T-cell (primary cell): ENCODE measurements at regions not wholly inside any gene's neighbourhood (a gene's known extent, or its start where the extent isn't known, plus 50 kb on each side); places are given as distances from the start of the nearest gene placed in this dataset.

Experiments
- ATAC-seq, 4 experiments: fragments of 200-7000 bp in 3 of 4; fragments of 150-1000 bp in 1 of 4; cut with Tn5 transposase; replicated peaks in 1 of 4; 1 replicate in 3 of 4; 2 replicates in 1 of 4; pipeline ENCODE4 v1.10.0; 2021; ENCODE audit warnings: moderate library complexity in 3 of 4, mild to moderate bottlenecking in 2 of 4, moderate number of reproducible peaks in 1 of 4
- CTCF ChIA-PET, 2 donors: fragments of 300-600 bp; sonication (Branson Sonifier 250); formaldehyde crosslinking; loops; one replicate each; lab custom pipeline; 2022; ENCODE audit warnings: antibody characterized with exemption in 2 of 2; lab: Charles Lee
- POLR2A ChIA-PET, 2 donors: fragments of 300-600 bp; sonication (Branson Sonifier 250); formaldehyde crosslinking; loops; one replicate each; lab custom pipeline; 2022; ENCODE audit warnings: antibody characterized with exemption in 2 of 2; lab: Charles Lee
- DNase-seq, 35 experiments: peaks; one replicate each; pipeline versions ENCODE4 v3.0.0 to v3.0.0-alpha.2; 2013 to 2023
- H3K27ac ChIP-seq: one replicate; pipeline ENCODE4 v1.5.1; 2013; ENCODE audit warnings: low read length
- H3K27me3 ChIP-seq, 2 experiments: replicated peaks in 1 of 2; 1 replicate in 1 of 2; 2 replicates in 1 of 2; pipeline versions ENCODE4 v1.6.1 to v1.7.0; 2013; ENCODE audit warnings: low read length in 1 of 2, mixed read lengths in 1 of 2; ENCODE audit not compliant: control insufficient read depth in 2 of 2, insufficient read depth in 2 of 2; ENCODE audit errors: extremely low read depth in 1 of 2
- H3K36me3 ChIP-seq, 2 donors: 1 replicate in 1 of 2; 2 replicates in 1 of 2; pipeline versions ENCODE4 v1.6.1 to v1.7.0; 2013; ENCODE audit warnings: low read length in 1 of 2; ENCODE audit not compliant: control insufficient read depth in 2 of 2, insufficient read depth in 1 of 2; ENCODE audit errors: extremely low read depth in 1 of 2
- H3K4me1 ChIP-seq, 2 experiments: 1 replicate in 1 of 2; 2 replicates in 1 of 2; pipeline versions ENCODE4 v1.6.1 to v1.7.0; 2013; ENCODE audit warnings: low read length in 2 of 2, mixed read lengths in 1 of 2; ENCODE audit not compliant: insufficient read depth in 2 of 2, control insufficient read depth in 1 of 2; ENCODE audit errors: extremely low read depth in 1 of 2
- H3K4me3 ChIP-seq, 2 donors: 1 replicate in 1 of 2; 2 replicates in 1 of 2; pipeline versions ENCODE4 v1.5.1 to v1.7.0; 2013; ENCODE audit warnings: mild to moderate bottlenecking in 2 of 2, low read length in 1 of 2, moderate library complexity in 1 of 2; ENCODE audit not compliant: control insufficient read depth in 1 of 2; ENCODE audit errors: extremely low read depth in 1 of 2
- H3K9me3 ChIP-seq: 2 replicates; pipeline ENCODE4 v1.7.0; 2013
- H3K27ac Mint-ChIP-seq, 2 donors: one replicate each; pipeline ENCODE4 v1.8.0; 2020 to 2021; ENCODE audit warnings: mild to moderate bottlenecking in 2 of 2, mixed read lengths in 2 of 2
- H3K27me3 Mint-ChIP-seq, 2 donors: one replicate each; pipeline ENCODE4 v1.8.0; 2021 to 2022; ENCODE audit warnings: mixed read lengths in 2 of 2
- H3K36me3 Mint-ChIP-seq: one replicate; pipeline ENCODE4 v1.8.0; 2021; ENCODE audit warnings: mixed read lengths
- H3K4me1 Mint-ChIP-seq, 3 donors: one replicate each; pipeline ENCODE4 v1.8.0; 2020 to 2022; ENCODE audit warnings: mixed read lengths in 3 of 3, mild to moderate bottlenecking in 1 of 3
- H3K4me3 Mint-ChIP-seq, 3 donors: one replicate each; pipeline ENCODE4 v1.8.0; 2020 to 2022; ENCODE audit warnings: mild to moderate bottlenecking in 3 of 3, mixed read lengths in 3 of 3, moderate library complexity in 3 of 3
- H3K9me3 Mint-ChIP-seq, 3 donors: one replicate each; pipeline ENCODE4 v1.8.0; 2020 to 2022; ENCODE audit warnings: mixed read lengths in 3 of 3
- WGBS: methylation state at CpG from one replicate; pipeline ENCODE4 v1.1.5; 2013; ENCODE audit warnings: missing lambda C conversion rate; ENCODE audit not compliant: insufficient coverage; 5-methylcytosine and 5-hydroxymethylcytosine counted together

GRCh38 chr4:96839441-96839840 is 999.5 kb downstream of the PDHA2 start:
- H3K4me3 ChIP-seq: no peak overlapping the region
- POLR2A ChIA-PET: no interaction called here
- H3K36me3 ChIP-seq: no peaks in the 10 kb centered on the region
- ATAC-seq: no peak
- H3K9me3 ChIP-seq: no peaks in the 10 kb centered on the region
- Mint-ChIP-seq H3K27ac (no peak overlapping the region), H3K4me3 (no peak overlapping the region), H3K9me3 (peaks cover 0 to 4% (median 0%) of the 10 kb centered on the region in 3 donors), H3K36me3 (no peaks in the 10 kb centered on the region), H3K27me3 (no peaks in the 10 kb centered on the region), H3K4me1 (no peaks in the 10 kb centered on the region)
- CTCF ChIA-PET: no interaction called here
- no peak overlapping the region for H3K27ac ChIP-seq
- no peaks in the 10 kb centered on the region for H3K27me3 ChIP-seq
- DNase-seq: no peak
- no CpG with 5 or more reads among the region's 2 CpGs for WGBS
- H3K4me1 ChIP-seq: no peaks in the 10 kb centered on the region

GRCh38 chr4:96841801-96842200 is 1001.9 kb downstream of the PDHA2 start:
- no peak overlapping the region for H3K27ac Mint-ChIP-seq
- H3K36me3 ChIP-seq: no peaks in the 10 kb centered on the region
- POLR2A ChIA-PET: interaction anchor here in 1 of 2 donors (0.5 kb wide), 1 partner anchor 58 kb away, joined by 3 read pairs; no protein-coding TSS in a partner anchor
- no peaks in the 10 kb centered on the region for H3K27me3 Mint-ChIP-seq
- no peaks in the 10 kb centered on the region for H3K27me3 ChIP-seq
- H3K36me3 Mint-ChIP-seq: no peaks in the 10 kb centered on the region
- H3K9me3 Mint-ChIP-seq: peaks cover 0 to 4% (median 4%) of the 10 kb centered on the region in 3 donors
- CTCF ChIA-PET: no interaction called here
- H3K4me1 Mint-ChIP-seq: no peaks in the 10 kb centered on the region
- no CpG with 5 or more reads among the region's 2 CpGs for WGBS
- no peak overlapping the region for H3K27ac ChIP-seq
- ATAC-seq (no peak), DNase-seq (no peak)
- no peak overlapping the region for H3K4me3 Mint-ChIP-seq
- H3K4me3 ChIP-seq: no peak overlapping the region
- H3K4me1 ChIP-seq: no peaks in the 10 kb centered on the region
- no peaks in the 10 kb centered on the region for H3K9me3 ChIP-seq

GRCh38 chr4:96844858-96845490 is 1005.1 kb downstream of the PDHA2 start:
- H3K4me1 ChIP-seq: no peaks in the 10 kb centered on the region
- H3K27me3 ChIP-seq: no peaks in the 10 kb centered on the region
- no CpG with 5 or more reads among the region's 1 CpG for WGBS
- H3K4me3 Mint-ChIP-seq: no peak overlapping the region
- H3K4me3 ChIP-seq: no peak overlapping the region
- H3K36me3 ChIP-seq: no peaks in the 10 kb centered on the region
- ATAC-seq (no peak), DNase-seq (no peak)
- peaks cover 0 to 4% (median 4%) of the 10 kb centered on the region in 3 donors for H3K9me3 Mint-ChIP-seq
- no peak overlapping the region for H3K27ac Mint-ChIP-seq
- H3K36me3 Mint-ChIP-seq: no peaks in the 10 kb centered on the region
- ChIA-PET CTCF (no interaction called here), POLR2A (no interaction called here)
- H3K27ac ChIP-seq: no peak overlapping the region
- no peaks in the 10 kb centered on the region for H3K9me3 ChIP-seq
- no peaks in the 10 kb centered on the region for H3K4me1 Mint-ChIP-seq
- no peaks in the 10 kb centered on the region for H3K27me3 Mint-ChIP-seq

- peaks cover 0 to 7% (median 4%) of the 10 kb centered on the region in 3 donors for H3K9me3 Mint-ChIP-seq
- H3K36me3 ChIP-seq: no peaks in the 10 kb centered on the region
- 95% methylated on average over 2 of the region's 2 CpGs for WGBS
- H3K27ac Mint-ChIP-seq: no peak overlapping the region
- ATAC-seq: no peak
- no peaks in the 10 kb centered on the region for H3K36me3 Mint-ChIP-seq
- H3K4me3 Mint-ChIP-seq: no peak overlapping the region
- H3K27me3 Mint-ChIP-seq: no peaks in the 10 kb centered on the region
- H3K27me3 ChIP-seq: no peaks in the 10 kb centered on the region
- no peak for DNase-seq
- ChIA-PET CTCF (no interaction called here), POLR2A (interaction anchor here in 1 of 2 donors (0.6 kb wide), 1 partner anchor 168 kb away, joined by 5 read pairs; no protein-coding TSS in a partner anchor)
- H3K27ac ChIP-seq: no peak overlapping the region
- H3K9me3 ChIP-seq: no peaks in the 10 kb centered on the region
- H3K4me1 ChIP-seq: no peaks in the 10 kb centered on the region
- no peaks in the 10 kb centered on the region for H3K4me1 Mint-ChIP-seq
- no peak overlapping the region for H3K4me3 ChIP-seq
Observed at GRCh38 chr4:96845819-96846218, 1005.9 kb downstream of the PDHA2 start.

GRCh38 chr4:96874657-96875056 is 1034.8 kb downstream of the PDHA2 start:
- Histone ChIP-seq H3K27me3 (no peaks in the 10 kb centered on the region), H3K4me1 (no peaks in the 10 kb centered on the region), H3K4me3 (no peak overlapping the region), H3K9me3 (no peaks in the 10 kb centered on the region), H3K27ac (no peak overlapping the region), H3K36me3 (no peaks in the 10 kb centered on the region)
- ATAC-seq: no peak
- no CpG with 5 or more reads among the region's 1 CpG for WGBS
- peaks cover 8 to 16% (median 14%) of the 10 kb centered on the region in 3 donors for H3K9me3 Mint-ChIP-seq
- no peak for DNase-seq
- no peak overlapping the region for H3K27ac Mint-ChIP-seq
- no peaks in the 10 kb centered on the region for H3K36me3 Mint-ChIP-seq
- no peaks in the 10 kb centered on the region for H3K4me1 Mint-ChIP-seq
- H3K4me3 Mint-ChIP-seq: no peak overlapping the region
- ChIA-PET CTCF (no interaction called here), POLR2A (no interaction called here)
- H3K27me3 Mint-ChIP-seq: no peaks in the 10 kb centered on the region

GRCh38 chr4:96879527-96879926 is 1039.6 kb downstream of the PDHA2 start:
- no peaks in the 10 kb centered on the region for H3K4me1 Mint-ChIP-seq
- peaks cover 6 to 20% (median 14%) of the 10 kb centered on the region in 3 donors for H3K9me3 Mint-ChIP-seq
- no peaks in the 10 kb centered on the region for H3K36me3 Mint-ChIP-seq
- H3K4me3 Mint-ChIP-seq: no peak overlapping the region
- CTCF ChIA-PET: no interaction called here
- no peak for DNase-seq
- no peaks in the 10 kb centered on the region for H3K36me3 ChIP-seq
- no peak overlapping the region for H3K27ac Mint-ChIP-seq
- ATAC-seq: no peak
- H3K27ac ChIP-seq: no peak overlapping the region
- H3K9me3 ChIP-seq: no peaks in the 10 kb centered on the region
- no peak overlapping the region for H3K4me3 ChIP-seq
- no peaks in the 10 kb centered on the region for H3K27me3 Mint-ChIP-seq
- no peaks in the 10 kb centered on the region for H3K27me3 ChIP-seq
- 56% methylated on average over 1 of the region's 2 CpGs for WGBS
- POLR2A ChIA-PET: no interaction called here
- no peaks in the 10 kb centered on the region for H3K4me1 ChIP-seq
